ENCODE measurements at regions not wholly inside any gene's neighbourhood (a gene's known extent, or its start where the extent isn't known, plus 50 kb on each side); places are given as distances from the start of the nearest gene placed in this dataset.
"Not testable (repeated sequence)": the region's sequence is repeated elsewhere in the genome, so short reads cannot be mapped to it uniquely, and the experiment has no call there.

- DNase-seq (no peak), ATAC-seq (no peak)
- Mint-ChIP-seq H3K4me1 (ENCODE audit: low read depth) (no peaks in the 10 kb centered on the region), H3K27ac (no peak overlapping the region), H3K4me3 (no peak overlapping the region), H3K36me3 (ENCODE audit: low read depth) (no peaks in the 10 kb centered on the region), H3K27me3 (ENCODE audit: low read depth) (peaks cover 8% of the 10 kb centered on the region), H3K9me3 (ENCODE audit: insufficient read depth) (no peaks in the 10 kb centered on the region)
- POLR2A ChIA-PET, result no interaction called here
- CTCF ChIA-PET, result no interaction called here
Measured at GRCh38 chr20:16824664-16825063, 76.5 kb downstream of the OTOR start.

- no peak overlapping the region for H3K27ac Mint-ChIP-seq
Measured at GRCh38 chr20:16828666-16829305, 80.6 kb downstream of the OTOR start.

GRCh38 chr20:16835690-16836089, 87.5 kb downstream of the OTOR start:
- CTCF ChIA-PET; H3K4me1 Mint-ChIP-seq (ENCODE audit: low read depth): not testable (repeated sequence)

More at GRCh38 chr20:16828666-16829305, 80.6 kb downstream of the OTOR start:
- Mint-ChIP-seq H3K27me3 (ENCODE audit: low read depth) (peaks cover 5% of the 10 kb centered on the region), H3K9me3 (ENCODE audit: insufficient read depth) (no peaks in the 10 kb centered on the region), H3K36me3 (ENCODE audit: low read depth) (no peaks in the 10 kb centered on the region), H3K4me3 (no peak overlapping the region), H3K4me1 (ENCODE audit: low read depth) (no peaks in the 10 kb centered on the region)
- ATAC-seq, result no peak
- ChIA-PET POLR2A (interaction anchor here (0.7 kb wide), 1 partner anchor 83 kb away, joined by 4 read pairs; no protein-coding TSS in a partner anchor), CTCF (no interaction called here)
- DNase-seq, result no peak

DNA sequence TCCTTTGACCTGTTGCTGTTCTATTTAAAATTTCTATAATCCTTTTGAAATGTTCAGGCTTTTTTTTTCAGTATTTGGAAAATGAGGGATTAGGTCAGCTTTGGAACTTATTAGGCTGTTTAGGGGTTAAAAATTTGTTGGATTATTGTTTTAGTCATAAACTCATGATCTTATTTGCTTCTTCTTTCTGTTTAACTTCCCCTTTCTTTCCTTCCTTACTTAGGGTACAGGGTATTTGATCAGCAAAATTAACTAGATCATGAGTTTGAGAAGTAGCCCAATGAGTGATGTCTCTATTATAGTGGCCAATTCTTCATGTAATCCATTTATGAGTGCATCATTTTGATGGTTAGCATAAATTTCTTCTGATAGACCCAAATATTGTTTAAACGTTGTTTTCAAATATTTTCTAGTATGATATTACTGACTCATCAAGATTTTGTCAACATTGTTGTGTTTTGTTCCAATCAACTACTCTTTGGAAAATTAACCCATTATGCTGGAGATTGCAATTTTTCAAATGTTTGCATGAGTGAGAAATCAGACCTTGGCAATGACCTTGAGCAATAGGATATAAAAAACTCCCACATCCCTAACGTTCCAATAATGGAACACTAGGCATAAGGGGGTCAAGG, 94.4 kb downstream of the OTOR start:
- Mint-ChIP-seq H3K4me3 (no peak overlapping the region), H3K9me3 (ENCODE audit: insufficient read depth) (no peaks in the 10 kb centered on the region), H3K4me1 (ENCODE audit: low read depth) (no peaks in the 10 kb centered on the region), H3K36me3 (ENCODE audit: low read depth) (no peaks in the 10 kb centered on the region), H3K27ac (no peak overlapping the region), H3K27me3 (ENCODE audit: low read depth) (no peaks in the 10 kb centered on the region)
- ATAC-seq, result no peak
- no peak for DNase-seq
- ChIA-PET CTCF (no interaction called here), POLR2A (no interaction called here)

More at GRCh38 chr20:16835690-16836089, 87.5 kb downstream of the OTOR start:
- H3K9me3 Mint-ChIP-seq (ENCODE audit: insufficient read depth); H3K4me3 Mint-ChIP-seq; H3K36me3 Mint-ChIP-seq (ENCODE audit: low read depth); H3K27me3 Mint-ChIP-seq (ENCODE audit: low read depth); ATAC-seq; H3K27ac Mint-ChIP-seq; DNase-seq; POLR2A ChIA-PET: not testable (repeated sequence)

DNA sequence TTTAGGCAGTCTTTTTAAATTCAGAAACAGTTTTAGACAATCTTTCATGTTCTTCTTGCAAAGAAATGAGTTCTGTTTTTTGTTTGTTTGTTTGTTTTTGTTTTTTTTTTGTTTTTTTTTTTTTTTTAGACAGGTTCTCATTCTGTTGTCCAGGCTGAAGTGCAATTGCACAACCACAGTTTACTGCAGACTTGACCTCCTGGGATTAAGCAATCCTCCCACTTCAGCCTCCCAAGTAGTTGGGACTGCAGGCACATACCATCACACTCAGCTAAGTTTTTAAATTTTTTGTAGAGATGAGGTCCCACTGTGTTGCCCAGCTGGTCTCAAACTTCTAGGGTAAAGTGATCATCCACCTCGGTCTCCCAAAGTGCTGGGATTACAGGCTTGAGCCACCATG, 96.2 kb downstream of the OTOR start:
- H3K9me3 Mint-ChIP-seq (ENCODE audit: insufficient read depth), result no peaks in the 10 kb centered on the region

GRCh38 chr20:16846006-16846405, 97.8 kb downstream of the OTOR start:
- H3K36me3 Mint-ChIP-seq (ENCODE audit: low read depth), result no peaks in the 10 kb centered on the region
- H3K27me3 Mint-ChIP-seq (ENCODE audit: low read depth), result no peaks in the 10 kb centered on the region
- H3K4me3 Mint-ChIP-seq, result no peak overlapping the region
- ChIA-PET POLR2A (no interaction called here), CTCF (interaction anchor here (2.4 kb wide), 1 partner anchor 24 kb away, joined by 13 read pairs; no protein-coding TSS in a partner anchor)
- no peak overlapping the region for H3K27ac Mint-ChIP-seq
- H3K9me3 Mint-ChIP-seq (ENCODE audit: insufficient read depth), result no peaks in the 10 kb centered on the region
- DNase-seq (no peak), ATAC-seq (no peak)
- H3K4me1 Mint-ChIP-seq (ENCODE audit: low read depth), result no peaks in the 10 kb centered on the region

More for the DNA sequence above, 96.2 kb downstream of the OTOR start:
- Mint-ChIP-seq H3K4me3 (no peak overlapping the region), H3K27ac (no peak overlapping the region), H3K27me3 (ENCODE audit: low read depth) (no peaks in the 10 kb centered on the region), H3K36me3 (ENCODE audit: low read depth) (no peaks in the 10 kb centered on the region), H3K4me1 (ENCODE audit: low read depth) (no peaks in the 10 kb centered on the region)
- ChIA-PET CTCF (interaction anchor here (2.4 kb wide), 1 partner anchor 23 kb away, joined by 13 read pairs; no protein-coding TSS in a partner anchor), POLR2A (no interaction called here)
- DNase-seq (no peak), ATAC-seq (no peak)

GRCh38 chr20:16848061-16848460, 99.9 kb downstream of the OTOR start:
- H3K9me3 Mint-ChIP-seq (ENCODE audit: insufficient read depth), result no peaks in the 10 kb centered on the region
- no peaks in the 10 kb centered on the region for H3K27me3 Mint-ChIP-seq (ENCODE audit: low read depth)
- no peaks in the 10 kb centered on the region for H3K4me1 Mint-ChIP-seq (ENCODE audit: low read depth)
- H3K4me3 Mint-ChIP-seq, result no peak overlapping the region
- ChIA-PET POLR2A (no interaction called here), CTCF (no interaction called here)
- DNase-seq (no peak), ATAC-seq (no peak)
- no peak overlapping the region for H3K27ac Mint-ChIP-seq
- no peaks in the 10 kb centered on the region for H3K36me3 Mint-ChIP-seq (ENCODE audit: low read depth)

- ATAC-seq (no peak), DNase-seq (no peak)
- no peak overlapping the region for H3K4me3 Mint-ChIP-seq
- POLR2A ChIA-PET, result no interaction called here
- no peaks in the 10 kb centered on the region for H3K36me3 Mint-ChIP-seq (ENCODE audit: low read depth)
- H3K27me3 Mint-ChIP-seq (ENCODE audit: low read depth), result no peaks in the 10 kb centered on the region
- H3K4me1 Mint-ChIP-seq (ENCODE audit: low read depth), result no peaks in the 10 kb centered on the region
- no peaks in the 10 kb centered on the region for H3K9me3 Mint-ChIP-seq (ENCODE audit: insufficient read depth)
- no peak overlapping the region for H3K27ac Mint-ChIP-seq
- CTCF ChIA-PET, result no interaction called here
Measured at GRCh38 chr20:16848526-16848925, 100.4 kb downstream of the OTOR start.

DNA sequence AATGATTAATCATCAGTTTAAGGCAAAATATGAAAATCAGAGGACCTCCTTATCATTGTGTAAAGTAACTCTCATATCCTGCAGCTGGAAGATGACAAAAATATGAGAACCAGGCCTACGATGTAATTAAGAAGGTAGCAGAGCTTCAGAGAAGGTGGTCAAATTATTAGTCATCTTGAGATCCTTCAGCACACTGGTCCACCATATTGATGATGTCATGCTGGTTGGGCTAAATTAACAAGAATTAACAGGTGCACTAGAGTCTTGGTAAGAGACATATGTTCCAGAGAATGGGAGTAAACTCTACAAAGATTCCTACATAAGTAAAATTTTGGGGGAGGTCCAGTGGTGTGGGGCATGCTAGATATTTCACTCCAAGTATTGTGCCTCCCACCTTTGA, 112.8 kb downstream of the OTOR start:
- no peaks in the 10 kb centered on the region for H3K9me3 Mint-ChIP-seq (ENCODE audit: insufficient read depth)
- H3K27ac Mint-ChIP-seq, result no peak overlapping the region
- H3K27me3 Mint-ChIP-seq (ENCODE audit: low read depth), result no peaks in the 10 kb centered on the region
- DNase-seq (no peak), ATAC-seq (no peak)
- H3K4me3 Mint-ChIP-seq, result no peak overlapping the region
- H3K4me1 Mint-ChIP-seq (ENCODE audit: low read depth), result no peaks in the 10 kb centered on the region
- ChIA-PET CTCF (no interaction called here), POLR2A (no interaction called here)
- no peaks in the 10 kb centered on the region for H3K36me3 Mint-ChIP-seq (ENCODE audit: low read depth)

DNA sequence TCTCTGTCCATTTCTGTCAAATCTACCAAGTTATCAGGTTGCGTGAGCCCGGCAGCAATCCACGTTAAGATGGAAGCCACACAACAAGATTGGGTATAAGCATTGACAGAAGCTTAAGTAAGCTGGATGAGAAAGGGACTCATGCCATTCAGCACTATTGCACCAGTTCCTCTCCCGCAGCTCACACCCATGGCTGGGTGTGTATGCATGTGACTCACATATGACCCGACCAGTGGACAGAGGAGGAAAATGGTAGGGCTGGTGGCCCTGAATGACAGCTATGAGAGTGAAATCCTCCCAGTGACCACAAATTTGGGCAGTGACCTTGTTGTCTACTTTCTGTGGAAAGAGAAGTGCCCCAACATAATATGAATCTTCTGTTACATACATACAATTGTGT, 113.5 kb downstream of the OTOR start:
- Mint-ChIP-seq H3K27ac (no peak overlapping the region), H3K36me3 (ENCODE audit: low read depth) (no peaks in the 10 kb centered on the region), H3K4me3 (no peak overlapping the region), H3K4me1 (ENCODE audit: low read depth) (no peaks in the 10 kb centered on the region), H3K27me3 (ENCODE audit: low read depth) (no peaks in the 10 kb centered on the region), H3K9me3 (ENCODE audit: insufficient read depth) (no peaks in the 10 kb centered on the region)
- ChIA-PET CTCF (no interaction called here), POLR2A (no interaction called here)
- no peak for ATAC-seq
- no peak for DNase-seq

DNA sequence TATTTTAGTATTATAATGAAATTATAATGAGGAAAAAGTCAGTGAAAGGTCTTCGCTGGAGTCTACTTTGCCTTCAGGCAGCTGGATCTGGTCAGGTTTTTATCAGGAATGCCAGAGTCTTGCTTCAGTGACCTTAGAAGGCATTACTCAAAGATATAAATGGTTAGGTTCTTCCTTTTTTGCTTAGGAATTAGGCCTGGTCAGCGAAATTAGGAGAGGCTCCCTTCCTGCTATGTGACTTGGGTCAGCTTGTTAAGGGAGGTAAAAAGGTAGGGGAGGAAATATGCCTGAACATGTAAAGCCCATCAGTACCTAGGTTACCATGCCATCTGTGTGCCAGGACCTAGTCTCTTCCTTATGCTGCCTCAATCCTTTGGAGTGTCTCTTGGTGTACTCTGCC, 115.1 kb downstream of the OTOR start:
- ChIA-PET POLR2A (no interaction called here), CTCF (no interaction called here)
- no peaks in the 10 kb centered on the region for H3K27me3 Mint-ChIP-seq (ENCODE audit: low read depth)
- DNase-seq, result no peak
- H3K36me3 Mint-ChIP-seq (ENCODE audit: low read depth), result no peaks in the 10 kb centered on the region
- H3K27ac Mint-ChIP-seq, result no peak overlapping the region
- H3K4me3 Mint-ChIP-seq, result no peak overlapping the region
- ATAC-seq, result no peak
- no peaks in the 10 kb centered on the region for H3K4me1 Mint-ChIP-seq (ENCODE audit: low read depth)
- no peaks in the 10 kb centered on the region for H3K9me3 Mint-ChIP-seq (ENCODE audit: insufficient read depth)

DNA sequence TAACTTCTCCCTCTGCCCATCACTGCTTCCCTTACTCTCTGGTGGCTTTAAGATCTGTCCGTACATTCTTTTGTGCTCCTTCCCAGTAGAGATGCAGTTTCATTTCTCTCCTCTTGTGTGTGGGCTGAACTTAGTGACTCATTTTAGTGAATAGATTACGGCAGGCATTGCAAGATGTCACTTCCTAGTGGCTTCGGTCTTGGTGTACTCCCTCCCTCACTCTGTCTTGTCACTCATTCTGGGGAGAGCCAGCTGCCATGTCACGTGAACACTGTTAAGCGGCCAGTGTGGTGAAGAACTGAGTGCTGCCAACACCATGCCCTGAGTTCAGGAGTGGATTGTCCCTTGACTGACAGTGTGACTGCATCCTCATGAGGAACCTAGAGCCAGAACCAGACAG, 115.9 kb downstream of the OTOR start:
- Mint-ChIP-seq H3K27me3 (ENCODE audit: low read depth) (no peaks in the 10 kb centered on the region), H3K4me3 (no peak overlapping the region), H3K27ac (no peak overlapping the region), H3K9me3 (ENCODE audit: insufficient read depth) (no peaks in the 10 kb centered on the region), H3K4me1 (ENCODE audit: low read depth) (no peaks in the 10 kb centered on the region), H3K36me3 (ENCODE audit: low read depth) (no peaks in the 10 kb centered on the region)
- CTCF ChIA-PET, result no interaction called here
- POLR2A ChIA-PET, result no interaction called here
- no peak for DNase-seq
- ATAC-seq, result no peak

DNA sequence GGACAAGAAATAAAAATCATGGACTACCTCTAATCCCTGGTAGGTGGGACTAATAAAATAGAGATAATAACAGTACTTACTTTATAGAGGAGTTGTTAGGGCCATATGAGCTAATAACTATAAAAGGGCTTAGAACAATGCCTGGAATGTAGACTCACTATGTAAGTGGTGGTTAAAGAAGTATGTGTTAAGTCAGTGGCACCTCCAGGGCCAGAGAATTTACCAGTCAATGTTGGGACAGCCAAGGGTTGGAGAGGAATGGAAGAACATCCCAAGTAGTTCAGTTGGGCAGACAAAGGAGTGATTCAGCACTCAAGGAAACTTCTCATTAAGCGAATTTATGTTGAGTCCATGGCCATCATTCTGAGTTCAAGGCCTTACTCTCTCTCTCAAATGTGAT, 116.8 kb downstream of the OTOR start:
- DNase-seq (no peak), ATAC-seq (no peak)
- H3K9me3 Mint-ChIP-seq (ENCODE audit: insufficient read depth), result no peaks in the 10 kb centered on the region
- no peaks in the 10 kb centered on the region for H3K4me1 Mint-ChIP-seq (ENCODE audit: low read depth)
- H3K4me3 Mint-ChIP-seq, result no peak overlapping the region
- ChIA-PET CTCF (no interaction called here), POLR2A (no interaction called here)
- H3K27ac Mint-ChIP-seq, result no peak overlapping the region
- H3K27me3 Mint-ChIP-seq (ENCODE audit: low read depth), result no peaks in the 10 kb centered on the region
- H3K36me3 Mint-ChIP-seq (ENCODE audit: low read depth), result no peaks in the 10 kb centered on the region
